CD4-positive, alpha-beta T cell treated with Interleukin-4 for 4 hours (primary cell): ENCODE measurements at regions not wholly inside any gene's neighbourhood (a gene's known extent, or its start where the extent isn't known, plus 50 kb on each side); places are given as distances from the start of the nearest gene placed in this dataset.
"Not testable (repeated sequence)": the region's sequence is repeated elsewhere in the genome, so short reads cannot be mapped to it uniquely, and the experiment has no call there.

Source experiments
- DNase-seq: peaks from one replicate; pipeline ENCODE4 v3.0.0-alpha.2; 2020

GRCh38 chr3:198149904-198150303 lies 189.9 kb downstream of the LMLN start:
- not testable (repeated sequence) for DNase-seq

- not testable (repeated sequence) for DNase-seq
Observed at GRCh38 chr3:198151867-198152266, 191.8 kb downstream of the LMLN start.

GRCh38 chr3:198155771-198156170 lies 195.8 kb downstream of the LMLN start:
- DNase-seq, result not testable (repeated sequence)

- not testable (repeated sequence) for DNase-seq
Observed at GRCh38 chr3:198157231-198157868, 197.3 kb downstream of the LMLN start.

- DNase-seq, result not testable (repeated sequence)
Observed at GRCh38 chr3:198158007-198158406, 198.0 kb downstream of the LMLN start.

- peak; percentile 61 for DNase-seq
Observed at GRCh38 chr3:198167339-198168039, 207.5 kb downstream of the LMLN start.

- not testable (repeated sequence) for DNase-seq
Observed at GRCh38 chr3:198170781-198171180, 210.8 kb downstream of the LMLN start.

GRCh38 chr3:198173080-198173479 lies 213.1 kb downstream of the LMLN start:
- not testable (repeated sequence) for DNase-seq

GRCh38 chr3:198173929-198174574 lies 214.0 kb downstream of the LMLN start:
- not testable (repeated sequence) for DNase-seq
